ENCODE measurements at regions not wholly inside any gene's neighbourhood (a gene's known extent, or its start where the extent isn't known, plus 50 kb on each side); places are given as distances from the start of the nearest gene placed in this dataset.
"Not testable (repeated sequence)": the region's sequence is repeated elsewhere in the genome, so short reads cannot be mapped to it uniquely, and the experiment has no call there.

- not testable (repeated sequence) for TF ChIP-seq POLR2A (IDR thresholded peaks at IDR 0.05; ENCODE audit: control extremely low read depth in 1 of 2, low read depth in 2 of 2, low read length in 2 of 2)
- TF ChIP-seq, protein P1, sequence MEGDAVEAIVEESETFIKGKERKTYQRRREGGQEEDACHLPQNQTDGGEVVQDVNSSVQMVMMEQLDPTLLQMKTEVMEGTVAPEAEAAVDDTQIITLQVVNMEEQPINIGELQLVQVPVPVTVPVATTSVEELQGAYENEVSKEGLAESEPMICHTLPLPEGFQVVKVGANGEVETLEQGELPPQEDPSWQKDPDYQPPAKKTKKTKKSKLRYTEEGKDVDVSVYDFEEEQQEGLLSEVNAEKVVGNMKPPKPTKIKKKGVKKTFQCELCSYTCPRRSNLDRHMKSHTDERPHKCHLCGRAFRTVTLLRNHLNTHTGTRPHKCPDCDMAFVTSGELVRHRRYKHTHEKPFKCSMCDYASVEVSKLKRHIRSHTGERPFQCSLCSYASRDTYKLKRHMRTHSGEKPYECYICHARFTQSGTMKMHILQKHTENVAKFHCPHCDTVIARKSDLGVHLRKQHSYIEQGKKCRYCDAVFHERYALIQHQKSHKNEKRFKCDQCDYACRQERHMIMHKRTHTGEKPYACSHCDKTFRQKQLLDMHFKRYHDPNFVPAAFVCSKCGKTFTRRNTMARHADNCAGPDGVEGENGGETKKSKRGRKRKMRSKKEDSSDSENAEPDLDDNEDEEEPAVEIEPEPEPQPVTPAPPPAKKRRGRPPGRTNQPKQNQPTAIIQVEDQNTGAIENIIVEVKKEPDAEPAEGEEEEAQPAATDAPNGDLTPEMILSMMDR (IDR thresholded peaks at IDR 0.05; ENCODE audit: control extremely low read depth in 1 of 3, insufficient read depth in 1 of 3, low read depth in 1 of 3, low read length in 3 of 3) = not testable (repeated sequence)
These were observed 124.8 kb upstream of the GOLGA6L6 start for GRCh38 chr15:20666410-20666809.

Measured in H1 (cell line).